HEK293 (cell line): ENCODE measurements at regions not wholly inside any gene's neighbourhood (a gene's known extent, or its start where the extent isn't known, plus 50 kb on each side); places are given as distances from the start of the nearest gene placed in this dataset.

Experiments used
- CTCF ChIA-PET: fragments of 350-600 bp; formaldehyde crosslinking; extraction: SDS; loops from one replicate; lab custom pipeline; 2021; ENCODE audit warnings: antibody characterized with exemption; lab: Yijun Ruan, JAX
- POLR2A ChIA-PET: fragments of 300-600 bp; formaldehyde crosslinking; extraction: SDS; loops from one replicate; lab custom pipeline; 2020; ENCODE audit warnings: antibody characterized with exemption, inconsistent platforms; lab: Yijun Ruan, JAX
- H3K27ac ChIP-seq: fragments of 200-500 bp; sonication (Bioruptor generic); 2 replicates; pipeline ENCODE4 v1.5.1; 2014; ENCODE audit warnings: low read depth, low read length, control low read depth, inconsistent platforms; ENCODE audit errors: extremely low read depth
- H3K36me3 ChIP-seq, 2 experiments: fragments of 200-500 bp in 1 of 2; sonication (Bioruptor generic) in 1 of 2; 1 replicate in 1 of 2; 2 replicates in 1 of 2; pipeline ENCODE4 v1.5.1; 2014 to 2017; ENCODE audit warnings: inconsistent platforms in 2 of 2, low read length in 2 of 2; ENCODE audit not compliant: control insufficient read depth in 2 of 2, insufficient read depth in 1 of 2
- H3K4me1 ChIP-seq: fragments of 200-500 bp; sonication (Bioruptor generic); 2 replicates; pipeline ENCODE4 v1.5.1; 2014; ENCODE audit warnings: mild to moderate bottlenecking, low read length, inconsistent platforms; ENCODE audit not compliant: control insufficient read depth, insufficient read depth
- H3K4me3 ChIP-seq: 2 replicates; pipeline ENCODE4 v1.5.1; 2011; ENCODE audit warnings: low read depth, mild to moderate bottlenecking, control low read depth, low read length, moderate library complexity
- H3K9me3 ChIP-seq: fragments of 200-500 bp; sonication (Bioruptor generic); 2 replicates; pipeline ENCODE4 v1.5.1; 2014; ENCODE audit warnings: low read depth, low read length, inconsistent platforms; ENCODE audit not compliant: control insufficient read depth, insufficient read depth
- GLI2 ChIP-seq: fragments of 450-650 bp; formaldehyde crosslinking; IDR thresholded peaks from 2 replicates; pipeline ENCODE4; 2017; ENCODE audit warnings: missing biosample characterization, missing genetic modification characterization, low read depth, borderline replicate concordance
- HOXA7 ChIP-seq: sonication (generic); formaldehyde crosslinking; IDR thresholded peaks from 2 replicates; pipeline ENCODE4 v1.8.1; 2022; ENCODE audit warnings: missing genetic modification reagents, borderline replicate concordance
- MEIS1 ChIP-seq: sonication (generic); formaldehyde crosslinking; IDR thresholded peaks from 2 replicates; pipeline ENCODE4 v1.8.1; 2022; ENCODE audit warnings: missing genetic modification reagents, mild to moderate bottlenecking, borderline replicate concordance
- SP7 ChIP-seq: fragments of 450-650 bp; formaldehyde crosslinking; IDR thresholded peaks from 2 replicates; pipeline ENCODE4 v1.5.1; 2016; ENCODE audit warnings: missing biosample characterization, missing genetic modification characterization
- TCF7L2 ChIP-seq: IDR thresholded peaks from 2 replicates; pipeline ENCODE4 v1.6.1; 2011; ENCODE audit warnings: low read depth, mild to moderate bottlenecking, inconsistent platforms, low read length, moderate library complexity, borderline replicate concordance
- ZBTB17 ChIP-seq: fragments of 450-650 bp; formaldehyde crosslinking; IDR thresholded peaks from 2 replicates; pipeline ENCODE4 v1.5.1; 2016; ENCODE audit warnings: missing biosample characterization, missing genetic modification characterization
- ZFP69B ChIP-seq: fragments of 450-650 bp; formaldehyde crosslinking; IDR thresholded peaks from 2 replicates; pipeline ENCODE4 v1.5.1; 2016; ENCODE audit warnings: missing biosample characterization, missing genetic modification characterization
- ZNF114 ChIP-seq: fragments of 450-650 bp; formaldehyde crosslinking; IDR thresholded peaks from 2 replicates; pipeline ENCODE4 v1.5.0; 2017; ENCODE audit warnings: missing biosample characterization, missing genetic modification characterization
- ZNF146 ChIP-seq: fragments of 450-650 bp; formaldehyde crosslinking; IDR thresholded peaks from 2 replicates; pipeline ENCODE4 v1.5.1; 2016; ENCODE audit warnings: missing biosample characterization, missing genetic modification characterization
- ZNF510 ChIP-seq: fragments of 450-650 bp; formaldehyde crosslinking; IDR thresholded peaks from 2 replicates; pipeline ENCODE4 v1.5.1; 2018; ENCODE audit warnings: mild to moderate bottlenecking, missing genetic modification characterization, missing biosample characterization; ENCODE audit not compliant: insufficient replicate concordance
- ZNF529 ChIP-seq: fragments of 450-650 bp; formaldehyde crosslinking; IDR thresholded peaks from 2 replicates; pipeline ENCODE4 v1.5.1; 2017; ENCODE audit warnings: missing genetic modification characterization, missing biosample characterization; ENCODE audit not compliant: insufficient replicate concordance
- ZNF548 ChIP-seq: fragments of 450-650 bp; formaldehyde crosslinking; IDR thresholded peaks from 2 replicates; pipeline ENCODE4 v1.5.1; 2016; ENCODE audit warnings: missing biosample characterization, missing genetic modification characterization
- ZNF624 ChIP-seq: fragments of 450-650 bp; formaldehyde crosslinking; IDR thresholded peaks from 2 replicates; pipeline ENCODE4 v1.5.1; 2017; ENCODE audit warnings: missing biosample characterization, missing genetic modification characterization
- ZNF626 ChIP-seq: fragments of 450-650 bp; sonication (Bioruptor Pico); formaldehyde crosslinking; IDR thresholded peaks from 2 replicates; pipeline ENCODE4 v1.5.1; 2018; ENCODE audit warnings: missing biosample characterization, missing genetic modification characterization, inconsistent platforms
- ZNF654 ChIP-seq: fragments of 450-650 bp; formaldehyde crosslinking; IDR thresholded peaks from 2 replicates; pipeline ENCODE4 v1.5.1; 2016; ENCODE audit warnings: low read depth, missing biosample characterization, missing genetic modification characterization
- ZNF660 ChIP-seq: fragments of 450-650 bp; IDR thresholded peaks from 2 replicates; pipeline ENCODE4 v1.5.1; 2018; ENCODE audit warnings: missing biosample characterization, mild to moderate bottlenecking, missing genetic modification characterization
- ZNF707 ChIP-seq: fragments of 450-650 bp; formaldehyde crosslinking; IDR thresholded peaks from 2 replicates; pipeline ENCODE4 v1.5.1; 2016; ENCODE audit warnings: missing biosample characterization, missing genetic modification characterization
- ZNF791 ChIP-seq: fragments of 450-650 bp; formaldehyde crosslinking; IDR thresholded peaks from 2 replicates; pipeline ENCODE4 v1.5.1; 2016; ENCODE audit warnings: missing biosample characterization, missing genetic modification characterization
- ZNF830 ChIP-seq: fragments of 450-650 bp; IDR thresholded peaks from 2 replicates; pipeline ENCODE4 v1.5.0; 2018; ENCODE audit warnings: missing biosample characterization, missing genetic modification characterization, low read depth, mild to moderate bottlenecking, moderate library complexity
- TF ChIP-seq, protein P1 (sequence below): fragments of 450-650 bp; formaldehyde crosslinking; IDR thresholded peaks from 2 replicates; pipeline ENCODE4 v1.5.1; 2016; ENCODE audit warnings: missing biosample characterization, missing genetic modification characterization
- TF ChIP-seq, protein P2 (sequence below): fragments of 450-650 bp; IDR thresholded peaks from 2 replicates; pipeline ENCODE4 v1.5.1; 2018; ENCODE audit warnings: missing biosample characterization, mild to moderate bottlenecking, missing genetic modification characterization
- TF ChIP-seq, protein P3 (sequence below): fragments of 450-650 bp; formaldehyde crosslinking; IDR thresholded peaks from 2 replicates; pipeline ENCODE4 v1.5.1; 2017; ENCODE audit warnings: missing biosample characterization, missing genetic modification characterization
- TF ChIP-seq, protein P4 (sequence below): fragments of 450-650 bp; formaldehyde crosslinking; IDR thresholded peaks from 2 replicates; pipeline ENCODE4 v1.5.1; 2016; ENCODE audit warnings: missing biosample characterization, missing genetic modification characterization
- TF ChIP-seq, protein P5 (sequence below): fragments of 450-650 bp; formaldehyde crosslinking; conservative IDR thresholded peaks from 2 replicates; pipeline ENCODE4 v1.5.1; 2016; ENCODE audit warnings: low read depth, missing biosample characterization, missing genetic modification characterization
- TF ChIP-seq, protein P6 (sequence below): fragments of 450-650 bp; formaldehyde crosslinking; optimal IDR thresholded peaks from 2 replicates; pipeline ENCODE3; 2016; ENCODE audit warnings: missing biosample characterization, mild to moderate bottlenecking, missing genetic modification characterization

DNA sequence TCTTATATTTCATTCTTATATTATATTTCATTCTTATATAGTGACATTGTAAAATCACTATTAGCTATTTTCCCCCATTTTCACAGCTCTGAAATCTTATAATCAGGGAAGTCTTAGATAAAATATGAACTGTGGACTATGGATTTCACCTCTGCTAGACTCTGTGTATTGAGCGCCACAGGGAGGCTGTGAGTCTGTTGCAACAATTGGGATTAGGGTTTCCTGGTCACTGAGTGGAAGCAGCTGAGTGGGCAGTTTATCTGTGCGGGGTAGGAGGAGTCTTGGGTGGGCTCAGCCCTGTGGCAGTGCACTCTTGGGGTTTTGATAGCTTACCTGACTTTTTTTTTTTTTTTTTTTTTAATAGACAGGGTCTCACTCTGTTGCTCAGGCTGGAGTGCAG is 249.5 kb downstream of the PTTG2 start:
- TF ChIP-seq ZNF146 (no peak), ZNF830 (tag by site-specific recombination) (no peak), ZNF114 (tag by site-specific recombination) (no peak), TCF7L2 (no peak), ZNF707 (tag by site-specific recombination) (no peak), ZNF548 (tag by site-specific recombination) (no peak), HOXA7 (CRISPR knock-in tag) (no peak), MEIS1 (CRISPR knock-in tag) (no peak), ZNF791 (tag by site-specific recombination) (no peak), GLI2 (tag by site-specific recombination) (no peak), ZNF626 (tag by site-specific recombination) (no peak)
- TF ChIP-seq, protein P1, sequence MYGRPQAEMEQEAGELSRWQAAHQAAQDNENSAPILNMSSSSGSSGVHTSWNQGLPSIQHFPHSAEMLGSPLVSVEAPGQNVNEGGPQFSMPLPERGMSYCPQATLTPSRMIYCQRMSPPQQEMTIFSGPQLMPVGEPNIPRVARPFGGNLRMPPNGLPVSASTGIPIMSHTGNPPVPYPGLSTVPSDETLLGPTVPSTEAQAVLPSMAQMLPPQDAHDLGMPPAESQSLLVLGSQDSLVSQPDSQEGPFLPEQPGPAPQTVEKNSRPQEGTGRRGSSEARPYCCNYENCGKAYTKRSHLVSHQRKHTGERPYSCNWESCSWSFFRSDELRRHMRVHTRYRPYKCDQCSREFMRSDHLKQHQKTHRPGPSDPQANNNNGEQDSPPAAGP (tag by site-specific recombination), result no peak
- TF ChIP-seq, protein P2, sequence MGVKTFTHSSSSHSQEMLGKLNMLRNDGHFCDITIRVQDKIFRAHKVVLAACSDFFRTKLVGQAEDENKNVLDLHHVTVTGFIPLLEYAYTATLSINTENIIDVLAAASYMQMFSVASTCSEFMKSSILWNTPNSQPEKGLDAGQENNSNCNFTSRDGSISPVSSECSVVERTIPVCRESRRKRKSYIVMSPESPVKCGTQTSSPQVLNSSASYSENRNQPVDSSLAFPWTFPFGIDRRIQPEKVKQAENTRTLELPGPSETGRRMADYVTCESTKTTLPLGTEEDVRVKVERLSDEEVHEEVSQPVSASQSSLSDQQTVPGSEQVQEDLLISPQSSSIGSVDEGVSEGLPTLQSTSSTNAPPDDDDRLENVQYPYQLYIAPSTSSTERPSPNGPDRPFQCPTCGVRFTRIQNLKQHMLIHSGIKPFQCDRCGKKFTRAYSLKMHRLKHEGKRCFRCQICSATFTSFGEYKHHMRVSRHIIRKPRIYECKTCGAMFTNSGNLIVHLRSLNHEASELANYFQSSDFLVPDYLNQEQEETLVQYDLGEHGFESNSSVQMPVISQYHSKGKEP, result no peak
- TF ChIP-seq, protein P3, sequence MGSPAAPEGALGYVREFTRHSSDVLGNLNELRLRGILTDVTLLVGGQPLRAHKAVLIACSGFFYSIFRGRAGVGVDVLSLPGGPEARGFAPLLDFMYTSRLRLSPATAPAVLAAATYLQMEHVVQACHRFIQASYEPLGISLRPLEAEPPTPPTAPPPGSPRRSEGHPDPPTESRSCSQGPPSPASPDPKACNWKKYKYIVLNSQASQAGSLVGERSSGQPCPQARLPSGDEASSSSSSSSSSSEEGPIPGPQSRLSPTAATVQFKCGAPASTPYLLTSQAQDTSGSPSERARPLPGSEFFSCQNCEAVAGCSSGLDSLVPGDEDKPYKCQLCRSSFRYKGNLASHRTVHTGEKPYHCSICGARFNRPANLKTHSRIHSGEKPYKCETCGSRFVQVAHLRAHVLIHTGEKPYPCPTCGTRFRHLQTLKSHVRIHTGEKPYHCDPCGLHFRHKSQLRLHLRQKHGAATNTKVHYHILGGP (tag by site-specific recombination), result no peak
- TF ChIP-seq, protein P4, sequence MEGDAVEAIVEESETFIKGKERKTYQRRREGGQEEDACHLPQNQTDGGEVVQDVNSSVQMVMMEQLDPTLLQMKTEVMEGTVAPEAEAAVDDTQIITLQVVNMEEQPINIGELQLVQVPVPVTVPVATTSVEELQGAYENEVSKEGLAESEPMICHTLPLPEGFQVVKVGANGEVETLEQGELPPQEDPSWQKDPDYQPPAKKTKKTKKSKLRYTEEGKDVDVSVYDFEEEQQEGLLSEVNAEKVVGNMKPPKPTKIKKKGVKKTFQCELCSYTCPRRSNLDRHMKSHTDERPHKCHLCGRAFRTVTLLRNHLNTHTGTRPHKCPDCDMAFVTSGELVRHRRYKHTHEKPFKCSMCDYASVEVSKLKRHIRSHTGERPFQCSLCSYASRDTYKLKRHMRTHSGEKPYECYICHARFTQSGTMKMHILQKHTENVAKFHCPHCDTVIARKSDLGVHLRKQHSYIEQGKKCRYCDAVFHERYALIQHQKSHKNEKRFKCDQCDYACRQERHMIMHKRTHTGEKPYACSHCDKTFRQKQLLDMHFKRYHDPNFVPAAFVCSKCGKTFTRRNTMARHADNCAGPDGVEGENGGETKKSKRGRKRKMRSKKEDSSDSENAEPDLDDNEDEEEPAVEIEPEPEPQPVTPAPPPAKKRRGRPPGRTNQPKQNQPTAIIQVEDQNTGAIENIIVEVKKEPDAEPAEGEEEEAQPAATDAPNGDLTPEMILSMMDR (tag by site-specific recombination), result no peak
- TF ChIP-seq, all 188 proteins: peak for 0
- Histone ChIP-seq H3K4me3 (no peak overlapping the region), H3K9me3 (no peaks in the 10 kb centered on the region), H3K36me3 (no peaks in the 10 kb centered on the region), H3K27ac (no peak overlapping the region), H3K4me1 (no peaks in the 10 kb centered on the region)
- POLR2A ChIA-PET, result no interaction called here
- CTCF ChIA-PET, result interaction anchor here (0.6 kb wide), 1 partner anchor 294 kb away, joined by 4 read pairs; no protein-coding TSS in a partner anchor

DNA sequence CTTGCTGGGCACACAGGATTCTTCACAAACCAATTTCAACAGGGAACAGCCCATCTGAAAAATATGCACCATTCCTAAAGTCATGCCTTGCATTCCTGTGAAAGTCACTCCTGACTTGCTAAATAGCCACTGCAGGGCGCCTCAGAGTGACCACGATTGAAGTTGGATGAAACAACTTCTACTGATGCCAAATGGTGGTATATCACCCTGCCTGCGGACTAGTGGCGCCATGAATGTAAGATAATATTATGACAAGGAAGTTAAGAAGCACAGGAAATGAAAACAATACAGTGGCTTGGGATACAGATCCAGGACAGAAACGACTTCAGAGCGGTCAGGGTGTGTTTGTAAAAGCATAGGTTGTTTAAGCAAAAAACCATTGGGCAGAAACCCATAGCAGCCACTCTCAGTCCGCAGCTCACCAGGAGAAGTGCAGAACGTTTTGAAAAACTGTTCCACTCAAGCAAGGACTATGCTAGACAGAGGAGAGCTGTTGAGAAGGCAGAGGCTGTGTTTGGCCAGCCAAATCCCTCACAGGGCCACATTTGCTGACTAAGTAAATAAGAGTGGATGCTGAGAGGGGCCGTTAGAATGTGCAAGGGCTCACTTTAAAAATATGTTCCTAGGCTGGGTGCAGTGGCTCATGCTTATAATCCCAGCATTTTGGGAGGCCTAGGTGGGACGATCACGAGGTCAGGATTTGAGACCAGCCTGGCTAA is 250.4 kb downstream of the PTTG2 start:
- H3K4me3 ChIP-seq, result no peak overlapping the region
- no peaks in the 10 kb centered on the region for H3K4me1 ChIP-seq
- H3K9me3 ChIP-seq, result no peaks in the 10 kb centered on the region
- no peak overlapping the region for H3K27ac ChIP-seq
- POLR2A ChIA-PET, result no interaction called here
- CTCF ChIA-PET, result interaction anchor here (0.6 kb wide), 1 partner anchor 463 kb away, joined by 5 read pairs; no protein-coding TSS in a partner anchor
- H3K36me3 ChIP-seq, result no peaks in the 10 kb centered on the region
- TF ChIP-seq, protein P5, sequence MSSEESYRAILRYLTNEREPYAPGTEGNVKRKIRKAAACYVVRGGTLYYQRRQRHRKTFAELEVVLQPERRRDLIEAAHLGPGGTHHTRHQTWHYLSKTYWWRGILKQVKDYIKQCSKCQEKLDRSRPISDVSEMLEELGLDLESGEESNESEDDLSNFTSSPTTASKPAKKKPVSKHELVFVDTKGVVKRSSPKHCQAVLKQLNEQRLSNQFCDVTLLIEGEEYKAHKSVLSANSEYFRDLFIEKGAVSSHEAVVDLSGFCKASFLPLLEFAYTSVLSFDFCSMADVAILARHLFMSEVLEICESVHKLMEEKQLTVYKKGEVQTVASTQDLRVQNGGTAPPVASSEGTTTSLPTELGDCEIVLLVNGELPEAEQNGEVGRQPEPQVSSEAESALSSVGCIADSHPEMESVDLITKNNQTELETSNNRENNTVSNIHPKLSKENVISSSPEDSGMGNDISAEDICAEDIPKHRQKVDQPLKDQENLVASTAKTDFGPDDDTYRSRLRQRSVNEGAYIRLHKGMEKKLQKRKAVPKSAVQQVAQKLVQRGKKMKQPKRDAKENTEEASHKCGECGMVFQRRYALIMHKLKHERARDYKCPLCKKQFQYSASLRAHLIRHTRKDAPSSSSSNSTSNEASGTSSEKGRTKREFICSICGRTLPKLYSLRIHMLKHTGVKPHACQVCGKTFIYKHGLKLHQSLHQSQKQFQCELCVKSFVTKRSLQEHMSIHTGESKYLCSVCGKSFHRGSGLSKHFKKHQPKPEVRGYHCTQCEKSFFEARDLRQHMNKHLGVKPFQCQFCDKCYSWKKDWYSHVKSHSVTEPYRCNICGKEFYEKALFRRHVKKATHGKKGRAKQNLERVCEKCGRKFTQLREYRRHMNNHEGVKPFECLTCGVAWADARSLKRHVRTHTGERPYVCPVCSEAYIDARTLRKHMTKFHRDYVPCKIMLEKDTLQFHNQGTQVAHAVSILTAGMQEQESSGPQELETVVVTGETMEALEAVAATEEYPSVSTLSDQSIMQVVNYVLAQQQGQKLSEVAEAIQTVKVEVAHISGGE, result no peak
- TF ChIP-seq ZNF529 (no peak), ZNF660 (tag by site-specific recombination) (no peak), ZBTB17 (no peak), ZFP69B (tag by site-specific recombination) (no peak), ZNF654 (no peak), SP7 (tag by site-specific recombination) (no peak), ZNF624 (tag by site-specific recombination) (no peak), ZNF510 (no peak)
- TF ChIP-seq, protein P6, sequence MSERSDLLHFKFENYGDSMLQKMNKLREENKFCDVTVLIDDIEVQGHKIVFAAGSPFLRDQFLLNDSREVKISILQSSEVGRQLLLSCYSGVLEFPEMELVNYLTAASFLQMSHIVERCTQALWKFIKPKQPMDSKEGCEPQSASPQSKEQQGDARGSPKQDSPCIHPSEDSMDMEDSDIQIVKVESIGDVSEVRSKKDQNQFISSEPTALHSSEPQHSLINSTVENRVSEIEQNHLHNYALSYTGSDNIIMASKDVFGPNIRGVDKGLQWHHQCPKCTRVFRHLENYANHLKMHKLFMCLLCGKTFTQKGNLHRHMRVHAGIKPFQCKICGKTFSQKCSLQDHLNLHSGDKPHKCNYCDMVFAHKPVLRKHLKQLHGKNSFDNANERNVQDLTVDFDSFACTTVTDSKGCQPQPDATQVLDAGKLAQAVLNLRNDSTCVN (tag by site-specific recombination), result no peak
